ENCODE measurements at regions not wholly inside any gene's neighbourhood (a gene's known extent, or its start where the extent isn't known, plus 50 kb on each side); places are given as distances from the start of the nearest gene placed in this dataset.

GRCh38 chr5:13331585-13331984 is 612.9 kb downstream of the DNAH5 start:
- Histone ChIP-seq H3K4me3 (ENCODE audit: low read length) (no peak overlapping the region), H3K9me3 (ENCODE audit: control insufficient read depth, low read depth, low read length) (no peaks in the 10 kb centered on the region), H3K4me1 (ENCODE audit: control insufficient read depth, low read depth, low read length) (no peaks in the 10 kb centered on the region), H3K27ac (ENCODE audit: low read length) (no peak overlapping the region), H3K9ac (ENCODE audit: low read length) (no peak overlapping the region), H3K27me3 (ENCODE audit: control insufficient read depth, insufficient read depth, low read length) (no peaks in the 10 kb centered on the region), H3K36me3 (ENCODE audit: control insufficient read depth, low read depth, low read length) (no peaks in the 10 kb centered on the region)

- no peak overlapping the region for H3K4me3 ChIP-seq (ENCODE audit: low read length)
- H3K27ac ChIP-seq (ENCODE audit: low read length): no peak overlapping the region
- H3K36me3 ChIP-seq (ENCODE audit: control insufficient read depth, low read depth, low read length): no peaks in the 10 kb centered on the region
- no peaks in the 10 kb centered on the region for H3K27me3 ChIP-seq (ENCODE audit: control insufficient read depth, insufficient read depth, low read length)
- H3K4me1 ChIP-seq (ENCODE audit: control insufficient read depth, low read depth, low read length): no peaks in the 10 kb centered on the region
- no peaks in the 10 kb centered on the region for H3K9me3 ChIP-seq (ENCODE audit: control insufficient read depth, low read depth, low read length)
- no peak overlapping the region for H3K9ac ChIP-seq (ENCODE audit: low read length)
Observed at GRCh38 chr5:13328316-13328715, 616.2 kb downstream of the DNAH5 start.

GRCh38 chr5:13325765-13326164 is 618.7 kb downstream of the DNAH5 start:
- Histone ChIP-seq H3K9me3 (ENCODE audit: control insufficient read depth, low read depth, low read length) (no peaks in the 10 kb centered on the region), H3K27ac (ENCODE audit: low read length) (no peak overlapping the region), H3K4me1 (ENCODE audit: control insufficient read depth, low read depth, low read length) (no peaks in the 10 kb centered on the region), H3K4me3 (ENCODE audit: low read length) (no peak overlapping the region), H3K9ac (ENCODE audit: low read length) (no peak overlapping the region), H3K27me3 (ENCODE audit: control insufficient read depth, insufficient read depth, low read length) (no peaks in the 10 kb centered on the region), H3K36me3 (ENCODE audit: control insufficient read depth, low read depth, low read length) (no peaks in the 10 kb centered on the region)

- Histone ChIP-seq H3K4me3 (ENCODE audit: low read length) (no peak overlapping the region), H3K4me1 (ENCODE audit: control insufficient read depth, low read depth, low read length) (no peaks in the 10 kb centered on the region), H3K9ac (ENCODE audit: low read length) (no peak overlapping the region), H3K9me3 (ENCODE audit: control insufficient read depth, low read depth, low read length) (no peaks in the 10 kb centered on the region), H3K36me3 (ENCODE audit: control insufficient read depth, low read depth, low read length) (no peaks in the 10 kb centered on the region), H3K27ac (ENCODE audit: low read length) (no peak overlapping the region), H3K27me3 (ENCODE audit: control insufficient read depth, insufficient read depth, low read length) (no peaks in the 10 kb centered on the region)
Observed at GRCh38 chr5:13322769-13323168, 621.7 kb downstream of the DNAH5 start.

DNA sequence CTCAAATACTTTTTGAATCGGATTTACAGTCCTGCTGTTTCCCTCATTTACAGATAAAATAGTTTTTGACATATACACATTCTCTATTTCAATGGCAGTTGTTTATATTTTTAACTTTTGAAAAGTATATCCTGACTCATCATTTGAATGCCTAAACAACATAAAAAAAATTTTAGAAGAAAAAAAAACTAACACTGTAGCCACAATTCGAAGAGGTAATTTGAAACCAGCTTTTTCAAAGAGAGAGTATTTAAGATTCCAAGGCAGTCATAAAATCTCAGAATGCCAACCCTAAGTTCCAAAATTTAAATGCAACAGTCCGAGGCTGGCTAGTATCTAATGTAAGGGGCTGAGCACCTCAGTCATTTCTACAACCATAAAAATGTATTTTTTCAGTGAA is 626.8 kb downstream of the DNAH5 start:
- Histone ChIP-seq H3K9ac (ENCODE audit: low read length) (no peak overlapping the region), H3K4me1 (ENCODE audit: control insufficient read depth, low read depth, low read length) (no peaks in the 10 kb centered on the region), H3K27ac (ENCODE audit: low read length) (no peak overlapping the region), H3K27me3 (ENCODE audit: control insufficient read depth, insufficient read depth, low read length) (no peaks in the 10 kb centered on the region), H3K4me3 (ENCODE audit: low read length) (no peak overlapping the region), H3K36me3 (ENCODE audit: control insufficient read depth, low read depth, low read length) (no peaks in the 10 kb centered on the region), H3K9me3 (ENCODE audit: control insufficient read depth, low read depth, low read length) (no peaks in the 10 kb centered on the region)

DNA sequence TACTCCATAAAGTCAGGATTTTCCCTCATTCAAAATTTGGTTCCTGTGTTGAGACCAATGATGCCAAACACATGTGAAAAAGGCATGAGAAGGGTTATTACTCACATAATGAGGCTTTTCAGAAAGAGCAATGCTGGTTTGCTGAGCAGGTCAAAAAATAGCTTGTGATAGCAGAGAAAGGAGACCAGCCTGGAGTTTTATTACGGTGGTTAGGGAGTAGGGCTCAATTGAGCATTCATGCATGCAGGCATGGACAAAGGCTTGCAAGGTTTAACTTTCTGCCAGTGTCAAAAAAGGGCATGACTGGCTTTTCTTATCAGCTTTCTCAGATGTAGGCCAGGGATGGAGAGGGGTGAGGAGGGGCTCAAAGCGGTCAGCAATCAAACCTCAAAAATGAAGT is 628.3 kb downstream of the DNAH5 start:
- H3K27ac ChIP-seq (ENCODE audit: low read length): no peak overlapping the region
- H3K36me3 ChIP-seq (ENCODE audit: control insufficient read depth, low read depth, low read length): no peaks in the 10 kb centered on the region
- H3K4me1 ChIP-seq (ENCODE audit: control insufficient read depth, low read depth, low read length): no peaks in the 10 kb centered on the region
- no peaks in the 10 kb centered on the region for H3K27me3 ChIP-seq (ENCODE audit: control insufficient read depth, insufficient read depth, low read length)
- no peak overlapping the region for H3K9ac ChIP-seq (ENCODE audit: low read length)
- no peaks in the 10 kb centered on the region for H3K9me3 ChIP-seq (ENCODE audit: control insufficient read depth, low read depth, low read length)
- H3K4me3 ChIP-seq (ENCODE audit: low read length): no peak overlapping the region

- Histone ChIP-seq H3K27me3 (ENCODE audit: control insufficient read depth, insufficient read depth, low read length) (no peaks in the 10 kb centered on the region), H3K4me1 (ENCODE audit: control insufficient read depth, low read depth, low read length) (no peaks in the 10 kb centered on the region), H3K27ac (ENCODE audit: low read length) (no peak overlapping the region), H3K9me3 (ENCODE audit: control insufficient read depth, low read depth, low read length) (no peaks in the 10 kb centered on the region), H3K4me3 (ENCODE audit: low read length) (no peak overlapping the region), H3K36me3 (ENCODE audit: control insufficient read depth, low read depth, low read length) (no peaks in the 10 kb centered on the region), H3K9ac (ENCODE audit: low read length) (no peak overlapping the region)
Observed at GRCh38 chr5:13307480-13307879, 637.0 kb downstream of the DNAH5 start.

DNA sequence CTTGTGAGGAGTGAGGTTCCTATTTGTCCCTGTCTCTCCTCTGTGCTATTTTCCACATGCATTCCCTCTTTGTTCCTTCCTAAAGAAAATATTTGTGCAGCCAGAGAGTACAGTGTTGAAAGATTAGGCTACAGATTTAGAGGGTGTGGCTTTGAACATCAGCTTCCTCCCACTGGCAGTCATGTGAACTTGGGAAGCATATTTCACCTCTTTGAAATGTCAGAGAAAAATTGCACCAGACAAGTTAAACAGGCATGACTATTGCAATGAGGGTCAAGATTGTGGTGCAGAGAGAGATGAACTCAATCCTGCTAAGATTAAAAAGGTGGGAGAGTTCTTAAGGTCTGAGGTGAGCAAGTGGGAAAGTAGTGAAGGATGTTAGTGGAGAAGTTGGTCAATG is 641.0 kb downstream of the DNAH5 start:
- H3K27me3 ChIP-seq (ENCODE audit: control insufficient read depth, insufficient read depth, low read length): no peaks in the 10 kb centered on the region
- H3K4me3 ChIP-seq (ENCODE audit: low read length): no peak overlapping the region
- no peaks in the 10 kb centered on the region for H3K36me3 ChIP-seq (ENCODE audit: control insufficient read depth, low read depth, low read length)
- H3K9ac ChIP-seq (ENCODE audit: low read length): no peak overlapping the region
- no peak overlapping the region for H3K27ac ChIP-seq (ENCODE audit: low read length)
- H3K9me3 ChIP-seq (ENCODE audit: control insufficient read depth, low read depth, low read length): no peaks in the 10 kb centered on the region
- no peaks in the 10 kb centered on the region for H3K4me1 ChIP-seq (ENCODE audit: control insufficient read depth, low read depth, low read length)

- no peak overlapping the region for H3K27ac ChIP-seq (ENCODE audit: low read length)
- H3K4me3 ChIP-seq (ENCODE audit: low read length): no peak overlapping the region
- no peaks in the 10 kb centered on the region for H3K4me1 ChIP-seq (ENCODE audit: control insufficient read depth, low read depth, low read length)
- H3K36me3 ChIP-seq (ENCODE audit: control insufficient read depth, low read depth, low read length): no peaks in the 10 kb centered on the region
- H3K9me3 ChIP-seq (ENCODE audit: control insufficient read depth, low read depth, low read length): no peaks in the 10 kb centered on the region
- no peak overlapping the region for H3K9ac ChIP-seq (ENCODE audit: low read length)
- H3K27me3 ChIP-seq (ENCODE audit: control insufficient read depth, insufficient read depth, low read length): no peaks in the 10 kb centered on the region
Observed at GRCh38 chr5:13278811-13279210, 665.7 kb downstream of the DNAH5 start.

DNA sequence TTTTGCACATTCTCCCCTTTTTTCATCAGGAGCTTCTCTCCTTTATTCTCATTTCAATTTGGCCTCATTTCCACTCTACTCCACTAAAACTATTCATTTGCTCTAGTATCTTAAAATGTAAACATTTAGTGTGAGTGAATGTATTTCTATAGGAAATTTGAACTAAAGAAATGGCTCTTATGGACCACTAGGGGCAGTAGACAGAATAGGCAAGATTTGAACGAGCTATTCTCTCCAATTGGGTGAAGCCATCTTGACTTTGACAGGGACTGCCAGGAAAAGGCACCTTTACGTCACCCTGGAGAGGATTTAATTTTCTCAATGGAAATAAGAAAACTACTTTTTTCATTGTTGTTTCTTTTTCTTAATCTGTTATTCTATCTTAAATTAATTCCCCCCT is 666.3 kb downstream of the DNAH5 start:
- H3K27ac ChIP-seq (ENCODE audit: low read length): no peak overlapping the region
- H3K9ac ChIP-seq (ENCODE audit: low read length): no peak overlapping the region
- no peaks in the 10 kb centered on the region for H3K27me3 ChIP-seq (ENCODE audit: control insufficient read depth, insufficient read depth, low read length)
- H3K4me3 ChIP-seq (ENCODE audit: low read length): no peak overlapping the region
- no peaks in the 10 kb centered on the region for H3K9me3 ChIP-seq (ENCODE audit: control insufficient read depth, low read depth, low read length)
- no peaks in the 10 kb centered on the region for H3K36me3 ChIP-seq (ENCODE audit: control insufficient read depth, low read depth, low read length)
- no peaks in the 10 kb centered on the region for H3K4me1 ChIP-seq (ENCODE audit: control insufficient read depth, low read depth, low read length)

GRCh38 chr5:13276156-13276555 is 668.3 kb downstream of the DNAH5 start:
- H3K9ac ChIP-seq (ENCODE audit: low read length): no peak overlapping the region
- no peaks in the 10 kb centered on the region for H3K36me3 ChIP-seq (ENCODE audit: control insufficient read depth, low read depth, low read length)
- no peaks in the 10 kb centered on the region for H3K27me3 ChIP-seq (ENCODE audit: control insufficient read depth, insufficient read depth, low read length)
- no peak overlapping the region for H3K4me3 ChIP-seq (ENCODE audit: low read length)
- H3K9me3 ChIP-seq (ENCODE audit: control insufficient read depth, low read depth, low read length): no peaks in the 10 kb centered on the region
- no peaks in the 10 kb centered on the region for H3K4me1 ChIP-seq (ENCODE audit: control insufficient read depth, low read depth, low read length)
- no peak overlapping the region for H3K27ac ChIP-seq (ENCODE audit: low read length)

DNA sequence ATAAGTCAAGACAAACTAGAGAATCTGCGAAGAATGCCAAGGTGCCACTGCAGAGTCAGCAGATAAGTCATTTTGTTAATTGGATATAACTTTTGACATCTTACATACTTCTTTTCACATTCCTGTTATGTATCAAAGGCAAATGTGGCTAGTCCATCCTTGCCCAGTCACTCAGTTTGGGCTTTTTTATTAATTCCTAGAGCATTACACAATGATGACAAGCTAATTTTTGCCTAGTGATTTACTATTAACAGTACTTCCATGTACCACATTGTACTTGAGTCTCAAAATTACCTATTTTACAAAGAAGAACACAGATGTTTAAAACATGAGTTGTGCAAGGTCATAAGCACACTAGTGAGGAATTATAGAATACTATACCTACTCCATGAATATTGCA is 680.8 kb downstream of the DNAH5 start:
- Histone ChIP-seq H3K36me3 (ENCODE audit: control insufficient read depth, low read depth, low read length) (no peaks in the 10 kb centered on the region), H3K9ac (ENCODE audit: low read length) (no peak overlapping the region), H3K27me3 (ENCODE audit: control insufficient read depth, insufficient read depth, low read length) (no peaks in the 10 kb centered on the region), H3K4me3 (ENCODE audit: low read length) (no peak overlapping the region), H3K4me1 (ENCODE audit: control insufficient read depth, low read depth, low read length) (no peaks in the 10 kb centered on the region), H3K9me3 (ENCODE audit: control insufficient read depth, low read depth, low read length) (no peaks in the 10 kb centered on the region), H3K27ac (ENCODE audit: low read length) (no peak overlapping the region)

All from iPS-18a (cell line).